H1 (cell line): ENCODE measurements at regions not wholly inside any gene's neighbourhood (a gene's known extent, or its start where the extent isn't known, plus 50 kb on each side); places are given as distances from the start of the nearest gene placed in this dataset.

Experiments used
- CTCF ChIA-PET: fragments of 300-600 bp; sonication (Branson Sonifier 250); formaldehyde crosslinking; loops from one replicate; lab custom pipeline; 2021; ENCODE audit not compliant: partially characterized antibody; lab: Charles Lee
- POLR2A ChIA-PET: fragments of 300-600 bp; sonication (Branson Sonifier 250); formaldehyde crosslinking; loops from one replicate; lab custom pipeline; 2021; ENCODE audit warnings: inconsistent platforms; ENCODE audit not compliant: partially characterized antibody; lab: Charles Lee
- DNase-seq, 2 experiments: peaks; one replicate each; pipeline versions ENCODE4 v3.0.0 to v3.0.0-alpha.2; 2010 to 2022; ENCODE audit warnings: low spot score in 2 of 2, low read depth in 1 of 2, mixed read lengths in 1 of 2
- FAIRE-seq: peaks from 2 replicates; lab custom pipeline; 2011; peaks lifted over from hg19 to GRCh38; lab: Jason Lieb, UNC
- H2AFZ ChIP-seq: 2 replicates; pipeline ENCODE4 v1.8.1; 2012; ENCODE audit warnings: low read length, inconsistent platforms
- H2AK5ac ChIP-seq: 2 replicates; pipeline ENCODE4 v1.6.1; 2013; ENCODE audit warnings: low read depth, low read length
- H2BK120ac ChIP-seq: replicated peaks from 2 replicates; pipeline ENCODE3; 2013; ENCODE audit warnings: low read depth, low read length, inconsistent platforms
- H2BK12ac ChIP-seq: 2 replicates; pipeline ENCODE4 v1.6.1; 2013; ENCODE audit warnings: low read depth, low read length
- H2BK15ac ChIP-seq: 2 replicates; pipeline ENCODE4 v1.6.1; 2013; ENCODE audit warnings: low read length
- H2BK20ac ChIP-seq: 2 replicates; pipeline ENCODE4 v1.6.1; 2013; ENCODE audit warnings: low read length
- H2BK5ac ChIP-seq: 2 replicates; pipeline ENCODE4 v1.6.1; 2013; ENCODE audit warnings: low read depth, low read length
- H3K14ac ChIP-seq: 2 replicates; pipeline ENCODE4 v1.6.1; 2013; ENCODE audit warnings: inconsistent platforms; ENCODE audit not compliant: insufficient read length
- H3K18ac ChIP-seq: 2 replicates; pipeline ENCODE4 v1.6.1; 2013; ENCODE audit warnings: low read length; ENCODE audit errors: extremely low read depth
- H3K23ac ChIP-seq: 2 replicates; pipeline ENCODE4 v1.6.1; 2013; ENCODE audit warnings: inconsistent platforms; ENCODE audit not compliant: insufficient read length
- H3K23me2 ChIP-seq: 2 replicates; pipeline ENCODE4 v1.6.1; 2013; ENCODE audit warnings: low read depth, low read length
- H3K27ac ChIP-seq: 2 replicates; pipeline ENCODE4 v1.6.1; 2011; ENCODE audit warnings: low read depth, low read length, inconsistent platforms
- H3K27me3 ChIP-seq, 4 experiments: replicated peaks in 1 of 4; 1 replicate in 1 of 4; 2 replicates in 3 of 4; pipeline versions ENCODE4 v1.6.1 to v1.8.1; 2011 to 2013; ENCODE audit warnings: low read length in 3 of 4, mild to moderate bottlenecking in 3 of 4, inconsistent platforms in 2 of 4, mixed read lengths in 2 of 4, moderate library complexity in 1 of 4; ENCODE audit not compliant: control insufficient read depth in 3 of 4, insufficient read depth in 3 of 4; ENCODE audit errors: extremely low read depth in 1 of 4
- H3K36me3 ChIP-seq, 4 experiments: 2 replicates each; pipeline versions ENCODE4 v1.6.1 to v1.8.1; 2011 to 2013; ENCODE audit warnings: mild to moderate bottlenecking in 4 of 4, low read length in 3 of 4, moderate library complexity in 2 of 4, control low read depth in 1 of 4, inconsistent platforms in 1 of 4; ENCODE audit not compliant: insufficient read depth in 4 of 4, control insufficient read depth in 2 of 4
- H3K4ac ChIP-seq: replicated peaks from 2 replicates; pipeline ENCODE3; 2013; ENCODE audit warnings: low read length, low read depth, mixed read lengths, inconsistent platforms; ENCODE audit not compliant: insufficient read length
- H3K4me1 ChIP-seq, 4 experiments: replicated peaks in 1 of 4; 1 replicate in 1 of 4; 2 replicates in 3 of 4; pipeline versions ENCODE4 v1.6.1 to v1.8.1; 2011 to 2013; ENCODE audit warnings: low read length in 3 of 4, inconsistent platforms in 2 of 4, mixed read lengths in 1 of 4; ENCODE audit not compliant: insufficient read depth in 4 of 4, control insufficient read depth in 3 of 4
- H3K4me2 ChIP-seq, 2 experiments: 2 replicates each; pipeline versions ENCODE4 v1.6.1 to v1.8.1; 2011 to 2013; ENCODE audit warnings: low read depth in 2 of 2, low read length in 2 of 2, control low read depth in 1 of 2, inconsistent platforms in 1 of 2, mild to moderate bottlenecking in 1 of 2; ENCODE audit not compliant: insufficient read depth in 1 of 2
- H3K4me3 ChIP-seq, 4 experiments: fragments of 200-600, 300-600 bp in 1 of 4; sonication (generic), shearing (Covaris generic), sonication (Bioruptor Twin) in 1 of 4; 2 replicates each; pipeline versions ENCODE4 v1.5.1 to v1.8.1; 2011 to 2016; ENCODE audit warnings: low read length in 4 of 4, low read depth in 3 of 4, control low read depth in 2 of 4, inconsistent platforms in 2 of 4, mild to moderate bottlenecking in 2 of 4, mixed read lengths in 1 of 4, moderate library complexity in 1 of 4; ENCODE audit not compliant: insufficient read depth in 2 of 4; ENCODE audit errors: extremely low read depth in 1 of 4
- H3K56ac ChIP-seq: replicated peaks from 2 replicates; pipeline ENCODE3; 2013; ENCODE audit warnings: low read depth, mild to moderate bottlenecking, mixed read lengths, low read length, inconsistent platforms; ENCODE audit not compliant: insufficient read length
- H3K79me1 ChIP-seq: 2 replicates; pipeline ENCODE4 v1.6.1; 2013; ENCODE audit warnings: low read depth, low read length, control low read depth
- H3K79me2 ChIP-seq, 2 experiments: 2 replicates each; pipeline versions ENCODE4 v1.6.1 to v1.8.1; 2012 to 2013; ENCODE audit warnings: low read length in 2 of 2, mild to moderate bottlenecking in 2 of 2, inconsistent platforms in 1 of 2; ENCODE audit not compliant: insufficient read depth in 2 of 2, control insufficient read depth in 1 of 2
- H3K9ac ChIP-seq, 4 experiments: replicated peaks in 1 of 4; 1 replicate in 1 of 4; 2 replicates in 3 of 4; pipeline versions ENCODE4 v1.6.1 to v1.8.1; 2011 to 2013; ENCODE audit warnings: low read depth in 3 of 4, low read length in 3 of 4, control low read depth in 2 of 4, mild to moderate bottlenecking in 2 of 4, moderate library complexity in 2 of 4, inconsistent platforms in 1 of 4; ENCODE audit errors: extremely low read depth in 1 of 4
- H3K9me3 ChIP-seq, 2 experiments: 2 replicates each; pipeline versions ENCODE4 v1.6.1 to v1.8.1; 2012 to 2013; ENCODE audit warnings: mild to moderate bottlenecking in 2 of 2, moderate library complexity in 2 of 2, control low read depth in 1 of 2, inconsistent platforms in 1 of 2, low read depth in 1 of 2, low read length in 1 of 2, mixed read lengths in 1 of 2; ENCODE audit not compliant: insufficient read depth in 2 of 2
- H4K20me1 ChIP-seq, 2 experiments: replicated peaks in 1 of 2; 2 replicates each; pipeline versions ENCODE3 to v1.8.1; 2011 to 2013; ENCODE audit warnings: inconsistent platforms in 2 of 2, low read length in 2 of 2, mild to moderate bottlenecking in 1 of 2; ENCODE audit not compliant: insufficient read depth in 2 of 2, control insufficient read depth in 1 of 2
- H4K5ac ChIP-seq: 2 replicates; pipeline ENCODE4 v1.6.1; 2013; ENCODE audit warnings: low read length, low read depth, mixed read lengths, inconsistent platforms; ENCODE audit not compliant: insufficient read length
- H4K8ac ChIP-seq: 2 replicates; pipeline ENCODE4 v1.8.0; 2013; ENCODE audit warnings: mild to moderate bottlenecking, moderate library complexity, low read length, inconsistent platforms; ENCODE audit not compliant: insufficient read depth; ENCODE audit errors: extremely low read depth
- H4K91ac ChIP-seq: replicated peaks from 2 replicates; pipeline ENCODE3; 2013; ENCODE audit warnings: low read length, mixed read lengths, inconsistent platforms; ENCODE audit not compliant: insufficient read length
- ASH2L ChIP-seq: fragments of 200-600, 300-600 bp; sonication (generic); IDR thresholded peaks from one replicate; pipeline ENCODE4 v1.7.1; 2017; ENCODE audit warnings: low read length
- BCL11A ChIP-seq, 2 experiments: IDR thresholded peaks; one replicate each; pipeline ENCODE4 v1.6.1; 2011; ENCODE audit warnings: low read depth in 2 of 2, low read length in 2 of 2, mild to moderate bottlenecking in 2 of 2
- EGR1 ChIP-seq: IDR thresholded peaks from 2 replicates; pipeline ENCODE4 v1.6.1; 2011; ENCODE audit warnings: low read depth, low read length, borderline replicate concordance
- FOSL1 ChIP-seq: IDR thresholded peaks from 2 replicates; pipeline ENCODE4 v1.6.1; 2011; ENCODE audit warnings: mild to moderate bottlenecking, low read depth, low read length, moderate library complexity; ENCODE audit not compliant: insufficient read depth
- GABPA ChIP-seq: IDR thresholded peaks from 2 replicates; pipeline ENCODE4 v1.6.1; 2011; ENCODE audit warnings: mild to moderate bottlenecking, low read length, moderate library complexity, borderline replicate concordance; ENCODE audit not compliant: insufficient read depth
- HDAC6 ChIP-seq: IDR thresholded peaks from one replicate; pipeline ENCODE4 v1.7.1; 2012; ENCODE audit warnings: low read depth, mild to moderate bottlenecking, inconsistent platforms, low read length, moderate library complexity
- KDM1A ChIP-seq: fragments of 200-600, 300-600 bp; sonication (generic); IDR thresholded peaks from 2 replicates; pipeline ENCODE4 v1.7.1; 2016; ENCODE audit warnings: mild to moderate bottlenecking, low read length, borderline replicate concordance
- KDM4A ChIP-seq: IDR thresholded peaks from one replicate; pipeline ENCODE4 v1.7.1; 2012; ENCODE audit warnings: low read depth, mild to moderate bottlenecking, moderate library complexity, low read length, inconsistent platforms; ENCODE audit not compliant: severe bottlenecking
- POU5F1 ChIP-seq: IDR thresholded peaks from 2 replicates; pipeline ENCODE4 v1.6.1; 2011; ENCODE audit warnings: low read depth, mild to moderate bottlenecking, low read length, moderate library complexity
- RFX5 ChIP-seq: IDR thresholded peaks from 2 replicates; pipeline ENCODE4 v1.6.1; 2011; ENCODE audit warnings: low read depth, low read length, improper control_type of control experiment, borderline replicate concordance
- SIN3A ChIP-seq, 2 experiments: IDR thresholded peaks in 1 of 2; conservative IDR thresholded peaks in 1 of 2; 2 replicates each; pipeline ENCODE4 v1.6.1; 2011 to 2012; ENCODE audit warnings: low read length in 2 of 2, improper control_type of control experiment in 1 of 2, low read depth in 1 of 2, mild to moderate bottlenecking in 1 of 2
- SRF ChIP-seq: IDR thresholded peaks from 2 replicates; pipeline ENCODE4 v1.6.1; 2011; ENCODE audit warnings: mild to moderate bottlenecking, low read depth, low read length, moderate library complexity
- TAF1 ChIP-seq: IDR thresholded peaks from 2 replicates; pipeline ENCODE4 v1.6.1; 2011; ENCODE audit warnings: mild to moderate bottlenecking, low read depth, low read length
- TAF7 ChIP-seq: optimal IDR thresholded peaks from 2 replicates; pipeline ENCODE3; 2011; ENCODE audit warnings: low read depth, mild to moderate bottlenecking, inconsistent platforms, low read length, moderate library complexity, borderline replicate concordance
- TCF12 ChIP-seq: IDR thresholded peaks from 2 replicates; pipeline ENCODE4 v1.6.1; 2011; ENCODE audit warnings: low read depth, mild to moderate bottlenecking, low read length
- ZNF274 ChIP-seq: IDR thresholded peaks from 2 replicates; pipeline ENCODE4 v1.7.0; 2012; ENCODE audit warnings: low read length, borderline replicate concordance; ENCODE audit errors: extremely low read depth
- WGBS, 2 experiments: shearing (Covaris generic) in 1 of 2; methylation state at CpG; one replicate each; pipeline versions ENCODE4 v1.1.6 to v1.1.7; 2013 to 2015; ENCODE audit warnings: low lambda C conversion rate in 2 of 2, mixed read lengths in 2 of 2, inconsistent platforms in 1 of 2, low coverage in 1 of 2, missing lambda C conversion rate in 1 of 2; ENCODE audit not compliant: insufficient replicate concordance in 2 of 2, insufficient coverage in 1 of 2, insufficient read length in 1 of 2; ENCODE audit errors: extremely low coverage in 1 of 2, missing lambda C conversion rate in 1 of 2; 5-methylcytosine and 5-hydroxymethylcytosine counted together

DNA sequence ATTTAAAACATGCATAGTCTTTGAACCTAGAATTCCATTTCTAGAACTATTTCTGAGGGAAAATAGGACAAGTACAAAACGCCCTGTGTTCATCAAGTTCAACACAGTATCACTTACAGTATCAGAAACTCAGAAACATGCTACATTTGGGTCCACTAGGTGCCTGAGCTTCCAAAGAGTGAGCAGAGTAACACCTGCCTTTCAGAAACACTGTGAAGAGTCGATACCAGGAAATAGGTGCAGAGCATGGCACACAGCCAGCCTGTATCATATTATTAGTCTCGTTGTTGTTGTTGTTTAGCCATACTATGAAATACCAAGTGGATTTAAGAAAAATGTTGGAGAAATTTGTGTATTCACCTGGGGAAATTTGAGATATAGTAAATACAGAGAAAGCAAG lies 392.1 kb upstream of the MGMT start:
- no peaks in the 10 kb centered on the region for H3K79me1 ChIP-seq
- H4K91ac ChIP-seq = no peak overlapping the region
- H3K4ac ChIP-seq = no peak overlapping the region
- H3K9me3 ChIP-seq = no peaks in the 10 kb centered on the region
- H3K36me3 ChIP-seq = no peaks in the 10 kb centered on the region
- no peak overlapping the region for H3K18ac ChIP-seq
- H2BK20ac ChIP-seq = no peak overlapping the region
- no peaks in the 10 kb centered on the region for H3K27me3 ChIP-seq
- no peak overlapping the region for H2AK5ac ChIP-seq
- H3K4me2 ChIP-seq = no peak overlapping the region
- peaks cover 0 to 1% of the 10 kb centered on the region in 2 experiments for H4K20me1 ChIP-seq
- FAIRE-seq (no peak), DNase-seq (no peak)
- H3K27ac ChIP-seq = no peak overlapping the region
- no peak overlapping the region for H3K4me3 ChIP-seq
- peaks cover 10% of the 10 kb centered on the region; the same call in 1 of the 2 replicates for H3K23me2 ChIP-seq
- no peak overlapping the region for H4K5ac ChIP-seq
- POLR2A ChIA-PET = no interaction called here
- no peak overlapping the region for H2BK5ac ChIP-seq
- no peaks in the 10 kb centered on the region for H3K79me2 ChIP-seq
- no peak overlapping the region for H3K23ac ChIP-seq
- no peak overlapping the region for H3K56ac ChIP-seq
- no peak overlapping the region for H2AFZ ChIP-seq
- H2BK15ac ChIP-seq = no peak overlapping the region
- H2BK120ac ChIP-seq = no peak overlapping the region
- 94% methylated on average over 3 of the region's 3 CpGs; no CpG with 5 or more reads in 1 of the 2 experiments for WGBS, 2 experiments
- no peak overlapping the region for H4K8ac ChIP-seq
- no peak overlapping the region for H3K14ac ChIP-seq
- H2BK12ac ChIP-seq = no peak overlapping the region
- H3K4me1 ChIP-seq = no peaks in the 10 kb centered on the region
- CTCF ChIA-PET = no interaction called here
- no peak overlapping the region for H3K9ac ChIP-seq
- no peak for TF ChIP-seq BCL11A (IDR thresholded peaks at IDR 0.05; ENCODE audit: low read depth in 2 of 2, low read length in 2 of 2)
- TF ChIP-seq KDM4A = no peak
- no peak for TF ChIP-seq TAF1
- TF ChIP-seq ZNF274 = no peak
- no peak for TF ChIP-seq RFX5
- TF ChIP-seq SIN3A (conservative IDR thresholded peaks at IDR 0.05 in 1 of 2, IDR thresholded peaks at IDR 0.05 in 1 of 2; ENCODE audit: low read depth in 1 of 2, low read length in 2 of 2) = no peak
- no peak for TF ChIP-seq ASH2L
- TF ChIP-seq POU5F1 = no peak
- TF ChIP-seq GABPA = no peak
- TF ChIP-seq HDAC6 = no peak
- no peak for TF ChIP-seq FOSL1
- no peak for TF ChIP-seq EGR1
- no peak for TF ChIP-seq TAF7
- no peak for TF ChIP-seq TCF12
- TF ChIP-seq KDM1A = no peak
- no peak for TF ChIP-seq SRF
- TF ChIP-seq, all 59 proteins: peak for 0
